ENCODE measurements at regions not wholly inside any gene's neighbourhood (a gene's known extent, or its start where the extent isn't known, plus 50 kb on each side); places are given as distances from the start of the nearest gene placed in this dataset.
"Not testable (repeated sequence)": the region's sequence is repeated elsewhere in the genome, so short reads cannot be mapped to it uniquely, and the experiment has no call there.

DNA sequence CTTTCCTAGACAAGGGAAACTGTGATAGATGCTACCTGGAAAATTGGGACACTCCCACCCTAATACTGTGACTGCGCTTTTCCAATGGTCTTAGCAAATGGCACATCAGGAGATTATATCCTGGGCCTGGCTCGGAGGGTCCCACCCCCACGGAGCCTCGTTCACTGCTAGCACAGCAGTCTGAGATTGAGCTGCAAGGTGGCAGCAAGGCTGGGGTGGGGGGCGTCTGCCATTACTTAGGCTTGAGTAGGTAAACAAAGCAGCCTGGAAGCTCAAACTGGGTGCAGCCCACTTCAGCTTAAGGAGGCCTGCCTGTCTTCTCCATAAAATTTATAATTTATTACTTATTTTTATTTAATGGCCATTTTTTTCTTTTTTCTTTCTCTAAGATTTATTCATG is 802.1 kb upstream of the SLC39A10 start:
- H3K4me3 Mint-ChIP-seq, result no peak overlapping the region
- no peak overlapping the region for H3K27ac ChIP-seq (ENCODE audit: low read length in 2 of 2)
- no peaks in the 10 kb centered on the region for H3K27me3 ChIP-seq (replicated peaks in 1 of 4; ENCODE audit: control extremely low read depth in 1 of 4, control insufficient read depth in 3 of 4, insufficient read depth in 4 of 4, low read length in 3 of 4)
- H3K79me2 ChIP-seq (ENCODE audit: control insufficient read depth, insufficient read depth, low read length), result no peaks in the 10 kb centered on the region
- no peaks in the 10 kb centered on the region for H3K36me3 ChIP-seq (replicated peaks in 1 of 2; ENCODE audit: control extremely low read depth in 1 of 2, control insufficient read depth in 1 of 2, extremely low read depth in 1 of 2, insufficient read depth in 2 of 2, low read length in 1 of 2)
- H3K4me1 ChIP-seq (ENCODE audit: control insufficient read depth in 2 of 2, insufficient read depth in 2 of 2, low read length in 2 of 2), result no peaks in the 10 kb centered on the region
- no peaks in the 10 kb centered on the region for H4K20me1 ChIP-seq (ENCODE audit: control insufficient read depth, insufficient read depth, low read length, poor library complexity, severe bottlenecking)
- POLR2A ChIA-PET, result no interaction called here
- TF ChIP-seq, protein P1, sequence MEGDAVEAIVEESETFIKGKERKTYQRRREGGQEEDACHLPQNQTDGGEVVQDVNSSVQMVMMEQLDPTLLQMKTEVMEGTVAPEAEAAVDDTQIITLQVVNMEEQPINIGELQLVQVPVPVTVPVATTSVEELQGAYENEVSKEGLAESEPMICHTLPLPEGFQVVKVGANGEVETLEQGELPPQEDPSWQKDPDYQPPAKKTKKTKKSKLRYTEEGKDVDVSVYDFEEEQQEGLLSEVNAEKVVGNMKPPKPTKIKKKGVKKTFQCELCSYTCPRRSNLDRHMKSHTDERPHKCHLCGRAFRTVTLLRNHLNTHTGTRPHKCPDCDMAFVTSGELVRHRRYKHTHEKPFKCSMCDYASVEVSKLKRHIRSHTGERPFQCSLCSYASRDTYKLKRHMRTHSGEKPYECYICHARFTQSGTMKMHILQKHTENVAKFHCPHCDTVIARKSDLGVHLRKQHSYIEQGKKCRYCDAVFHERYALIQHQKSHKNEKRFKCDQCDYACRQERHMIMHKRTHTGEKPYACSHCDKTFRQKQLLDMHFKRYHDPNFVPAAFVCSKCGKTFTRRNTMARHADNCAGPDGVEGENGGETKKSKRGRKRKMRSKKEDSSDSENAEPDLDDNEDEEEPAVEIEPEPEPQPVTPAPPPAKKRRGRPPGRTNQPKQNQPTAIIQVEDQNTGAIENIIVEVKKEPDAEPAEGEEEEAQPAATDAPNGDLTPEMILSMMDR (IDR thresholded peaks at IDR 0.05), result no peak
- no peak for DNase-seq
- H3K27me3 Mint-ChIP-seq, result no peaks in the 10 kb centered on the region
- H2AFZ ChIP-seq (ENCODE audit: insufficient read depth, low read depth, low read length, poor library complexity, severe bottlenecking), result no peak overlapping the region
- H3K9ac ChIP-seq (ENCODE audit: low read length), result no peak overlapping the region
- H3K4me1 Mint-ChIP-seq, result no peaks in the 10 kb centered on the region
- no peak overlapping the region for H3K4me3 ChIP-seq (ENCODE audit: control extremely low read depth in 1 of 5, extremely low read depth in 1 of 5, insufficient read depth in 1 of 5, low read depth in 2 of 5, low read length in 4 of 5)
- H3K27ac Mint-ChIP-seq, result no peak overlapping the region
- WGBS (ENCODE audit: insufficient coverage), result 91% methylated on average over 4 of the region's 5 CpGs
- H3K4me2 ChIP-seq (replicated peaks; ENCODE audit: low read depth, low read length, poor library complexity, severe bottlenecking), result no peak overlapping the region
- ATAC-seq (ENCODE audit: low read depth), result no peak
- intact Hi-C loops (cut with micrococcal nuclease), result no loop called here
- CTCF ChIA-PET, result no interaction called here
- no peaks in the 10 kb centered on the region for H3K9me3 Mint-ChIP-seq (ENCODE audit: insufficient read depth)
- no peaks in the 10 kb centered on the region for H3K9me3 ChIP-seq (ENCODE audit: control extremely low read depth in 1 of 3, control insufficient read depth in 2 of 3, insufficient read depth in 1 of 3, low read length in 2 of 3)

- no peak overlapping the region for H3K27ac ChIP-seq (ENCODE audit: low read length in 2 of 2)
- H3K9ac ChIP-seq (ENCODE audit: low read length), result no peak overlapping the region
- H3K9me3 ChIP-seq (ENCODE audit: control extremely low read depth in 1 of 3, control insufficient read depth in 2 of 3, insufficient read depth in 1 of 3, low read length in 2 of 3), result no peaks in the 10 kb centered on the region
- CTCF ChIA-PET, result no interaction called here
- H3K36me3 ChIP-seq (replicated peaks in 1 of 2; ENCODE audit: control extremely low read depth in 1 of 2, control insufficient read depth in 1 of 2, extremely low read depth in 1 of 2, insufficient read depth in 2 of 2, low read length in 1 of 2), result no peaks in the 10 kb centered on the region
- intact Hi-C loops (cut with micrococcal nuclease), result no loop called here
- ATAC-seq (ENCODE audit: low read depth) (no peak), DNase-seq (no peak)
- no peaks in the 10 kb centered on the region for H3K4me1 Mint-ChIP-seq
- no peak overlapping the region for H3K4me2 ChIP-seq (replicated peaks; ENCODE audit: low read depth, low read length, poor library complexity, severe bottlenecking)
- H3K9me3 Mint-ChIP-seq (ENCODE audit: insufficient read depth), result no peaks in the 10 kb centered on the region
- H2AFZ ChIP-seq (ENCODE audit: insufficient read depth, low read depth, low read length, poor library complexity, severe bottlenecking), result no peak overlapping the region
- H3K27me3 ChIP-seq (replicated peaks in 1 of 4; ENCODE audit: control extremely low read depth in 1 of 4, control insufficient read depth in 3 of 4, insufficient read depth in 4 of 4, low read length in 3 of 4), result no peaks in the 10 kb centered on the region
- no peaks in the 10 kb centered on the region for H4K20me1 ChIP-seq (ENCODE audit: control insufficient read depth, insufficient read depth, low read length, poor library complexity, severe bottlenecking)
- H3K27me3 Mint-ChIP-seq, result no peaks in the 10 kb centered on the region
- no peak overlapping the region for H3K4me3 ChIP-seq (ENCODE audit: control extremely low read depth in 1 of 5, extremely low read depth in 1 of 5, insufficient read depth in 1 of 5, low read depth in 2 of 5, low read length in 4 of 5)
- H3K79me2 ChIP-seq (ENCODE audit: control insufficient read depth, insufficient read depth, low read length), result no peaks in the 10 kb centered on the region
- H3K4me3 Mint-ChIP-seq, result no peak overlapping the region
- no peak for TF ChIP-seq EZH2 (IDR thresholded peaks at IDR 0.05; ENCODE audit: borderline replicate concordance, insufficient read depth, low read depth, low read length, poor library complexity, severe bottlenecking)
- TF ChIP-seq, protein P1 (IDR thresholded peaks at IDR 0.05), result no peak
- 58% methylated on average over 8 of the region's 8 CpGs for WGBS (ENCODE audit: insufficient coverage)
- POLR2A ChIA-PET, result no interaction called here
- H3K27ac Mint-ChIP-seq, result no peak overlapping the region
- H3K4me1 ChIP-seq (ENCODE audit: control insufficient read depth in 2 of 2, insufficient read depth in 2 of 2, low read length in 2 of 2), result no peaks in the 10 kb centered on the region
Measured at GRCh38 chr2:194842871-194843270, 814.2 kb upstream of the SLC39A10 start.

- intact Hi-C loops (cut with micrococcal nuclease), result not testable (repeated sequence)
- WGBS (ENCODE audit: insufficient coverage), result no CpG with 5 or more reads among the region's 2 CpGs
Measured at GRCh38 chr2:194834371-194834770, 822.7 kb upstream of the SLC39A10 start.

More at GRCh38 chr2:194834371-194834770, 822.7 kb upstream of the SLC39A10 start:
- H2AFZ ChIP-seq (ENCODE audit: insufficient read depth, low read depth, low read length, poor library complexity, severe bottlenecking); ATAC-seq (ENCODE audit: low read depth); H3K4me3 Mint-ChIP-seq; H3K4me2 ChIP-seq (replicated peaks; ENCODE audit: low read depth, low read length, poor library complexity, severe bottlenecking); H3K79me2 ChIP-seq (ENCODE audit: control insufficient read depth, insufficient read depth, low read length); CTCF ChIA-PET; H3K36me3 ChIP-seq (replicated peaks in 1 of 2; ENCODE audit: control extremely low read depth in 1 of 2, control insufficient read depth in 1 of 2, extremely low read depth in 1 of 2, insufficient read depth in 2 of 2, low read length in 1 of 2); H3K4me1 Mint-ChIP-seq; DNase-seq; H3K9me3 Mint-ChIP-seq (ENCODE audit: insufficient read depth); H3K4me1 ChIP-seq (ENCODE audit: control insufficient read depth in 2 of 2, insufficient read depth in 2 of 2, low read length in 2 of 2); H3K27ac Mint-ChIP-seq; H3K27ac ChIP-seq (ENCODE audit: low read length in 2 of 2); H3K4me3 ChIP-seq (ENCODE audit: control extremely low read depth in 1 of 5, extremely low read depth in 1 of 5, insufficient read depth in 1 of 5, low read depth in 2 of 5, low read length in 4 of 5); H3K9me3 ChIP-seq (ENCODE audit: control extremely low read depth in 1 of 3, control insufficient read depth in 2 of 3, insufficient read depth in 1 of 3, low read length in 2 of 3); H3K9ac ChIP-seq (ENCODE audit: low read length); H4K20me1 ChIP-seq (ENCODE audit: control insufficient read depth, insufficient read depth, low read length, poor library complexity, severe bottlenecking); H3K27me3 ChIP-seq (replicated peaks in 1 of 4; ENCODE audit: control extremely low read depth in 1 of 4, control insufficient read depth in 3 of 4, insufficient read depth in 4 of 4, low read length in 3 of 4); H3K27me3 Mint-ChIP-seq; POLR2A ChIA-PET: not testable (repeated sequence)

Measured in B cell (primary cell).